ENCODE measurements at regions not wholly inside any gene's neighbourhood (a gene's known extent, or its start where the extent isn't known, plus 50 kb on each side); places are given as distances from the start of the nearest gene placed in this dataset.

DNA sequence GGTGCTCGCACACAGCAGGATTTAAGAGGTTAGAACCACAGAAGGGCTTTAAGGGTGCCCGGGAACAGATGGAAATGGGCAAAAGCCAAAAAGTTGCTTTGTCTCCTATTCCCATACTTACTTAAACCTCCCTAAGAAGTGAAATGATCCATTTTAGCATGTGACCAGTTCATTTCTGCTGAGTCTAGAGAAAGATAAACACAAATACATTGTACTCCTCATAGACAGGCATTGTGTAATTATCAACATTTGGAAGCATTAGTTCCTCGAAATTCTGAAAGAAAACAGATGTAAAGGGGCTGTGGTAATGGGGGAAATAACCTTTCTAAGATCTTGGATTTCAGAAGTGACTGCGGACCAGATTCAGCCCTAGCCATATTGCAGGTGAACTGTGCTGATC is 178.3 kb downstream of the CYB561 start:
- Histone ChIP-seq H3K27me3 (ENCODE audit: low read depth, low read length) (no peaks in the 10 kb centered on the region), H3K79me2 (ENCODE audit: low read length) (no peaks in the 10 kb centered on the region), H3K4me1 (ENCODE audit: low read length) (peaks cover 42% of the 10 kb centered on the region), H3K36me3 (replicated peaks; ENCODE audit: low read depth, low read length) (peaks cover 4% of the 10 kb centered on the region), H3K9ac (ENCODE audit: low read length) (no peak overlapping the region), H3K4me3 (ENCODE audit: low read length) (no peak overlapping the region), H3K9me3 (ENCODE audit: insufficient read depth, low read length) (no peaks in the 10 kb centered on the region), H2AFZ (ENCODE audit: low read depth, low read length) (no peak overlapping the region), H3K27ac (ENCODE audit: low read length) (no peak overlapping the region), H3K4me2 (ENCODE audit: low read length) (no peak overlapping the region), H4K20me1 (ENCODE audit: insufficient read depth, low read length) (no peaks in the 10 kb centered on the region)
- TF ChIP-seq EZH2phosphoT487 (IDR thresholded peaks at IDR 0.05; ENCODE audit: low read depth): no peak
- no peak for TF ChIP-seq CTCF (IDR thresholded peaks at IDR 0.05; ENCODE audit: low read depth, low read length)

- H3K27ac ChIP-seq (ENCODE audit: low read length): no peak overlapping the region
- H3K4me1 ChIP-seq (ENCODE audit: low read length): peaks cover 32% of the 10 kb centered on the region
- peaks cover 2% of the 10 kb centered on the region for H3K36me3 ChIP-seq (replicated peaks; ENCODE audit: low read depth, low read length)
- H3K79me2 ChIP-seq (ENCODE audit: low read length): no peaks in the 10 kb centered on the region
- no peaks in the 10 kb centered on the region for H4K20me1 ChIP-seq (ENCODE audit: insufficient read depth, low read length)
- TF ChIP-seq CTCF (IDR thresholded peaks at IDR 0.05; ENCODE audit: low read depth, low read length): no peak
- TF ChIP-seq EZH2phosphoT487 (IDR thresholded peaks at IDR 0.05; ENCODE audit: low read depth): no peak
- H3K9ac ChIP-seq (ENCODE audit: low read length): no peak overlapping the region
- H2AFZ ChIP-seq (ENCODE audit: low read depth, low read length): no peak overlapping the region
- H3K4me3 ChIP-seq (ENCODE audit: low read length): no peak overlapping the region
- no peak overlapping the region for H3K4me2 ChIP-seq (ENCODE audit: low read length)
- H3K9me3 ChIP-seq (ENCODE audit: insufficient read depth, low read length): no peaks in the 10 kb centered on the region
- H3K27me3 ChIP-seq (ENCODE audit: low read depth, low read length): no peaks in the 10 kb centered on the region
These were observed 177.3 kb downstream of the CYB561 start for GRCh38 chr17:63268827-63269226.

- no peaks in the 10 kb centered on the region for H3K27me3 ChIP-seq (ENCODE audit: low read depth, low read length)
- H3K9ac ChIP-seq (ENCODE audit: low read length): no peak overlapping the region
- no peaks in the 10 kb centered on the region for H3K36me3 ChIP-seq (replicated peaks; ENCODE audit: low read depth, low read length)
- no peak overlapping the region for H2AFZ ChIP-seq (ENCODE audit: low read depth, low read length)
- no peak for TF ChIP-seq EZH2phosphoT487 (IDR thresholded peaks at IDR 0.05; ENCODE audit: low read depth)
- TF ChIP-seq CTCF (IDR thresholded peaks at IDR 0.05; ENCODE audit: low read depth, low read length): no peak
- H3K4me3 ChIP-seq (ENCODE audit: low read length): no peak overlapping the region
- H3K4me2 ChIP-seq (ENCODE audit: low read length): no peak overlapping the region
- no peak overlapping the region for H3K27ac ChIP-seq (ENCODE audit: low read length)
- peaks cover 20% of the 10 kb centered on the region for H3K4me1 ChIP-seq (ENCODE audit: low read length)
- H3K79me2 ChIP-seq (ENCODE audit: low read length): no peaks in the 10 kb centered on the region
- no peaks in the 10 kb centered on the region for H3K9me3 ChIP-seq (ENCODE audit: insufficient read depth, low read length)
- no peaks in the 10 kb centered on the region for H4K20me1 ChIP-seq (ENCODE audit: insufficient read depth, low read length)
These were observed 175.5 kb downstream of the CYB561 start for GRCh38 chr17:63270610-63271009.

- no peak overlapping the region for H2AFZ ChIP-seq (ENCODE audit: low read depth, low read length)
- no peak for TF ChIP-seq CTCF (IDR thresholded peaks at IDR 0.05; ENCODE audit: low read depth, low read length)
- no peak for TF ChIP-seq EZH2phosphoT487 (IDR thresholded peaks at IDR 0.05; ENCODE audit: low read depth)
- H3K79me2 ChIP-seq (ENCODE audit: low read length): no peaks in the 10 kb centered on the region
- no peak overlapping the region for H3K27ac ChIP-seq (ENCODE audit: low read length)
- no peaks in the 10 kb centered on the region for H3K27me3 ChIP-seq (ENCODE audit: low read depth, low read length)
- H3K9me3 ChIP-seq (ENCODE audit: insufficient read depth, low read length): no peaks in the 10 kb centered on the region
- H3K36me3 ChIP-seq (replicated peaks; ENCODE audit: low read depth, low read length): no peaks in the 10 kb centered on the region
- H3K4me3 ChIP-seq (ENCODE audit: low read length): no peak overlapping the region
- no peaks in the 10 kb centered on the region for H4K20me1 ChIP-seq (ENCODE audit: insufficient read depth, low read length)
- no peak overlapping the region for H3K4me2 ChIP-seq (ENCODE audit: low read length)
- no peak overlapping the region for H3K9ac ChIP-seq (ENCODE audit: low read length)
- H3K4me1 ChIP-seq (ENCODE audit: low read length): peaks cover 34% of the 10 kb centered on the region
These were observed 172.0 kb downstream of the CYB561 start for GRCh38 chr17:63274146-63274545.

All from OCI-LY3 (cell line).